CD14-positive monocyte (primary cell): ENCODE measurements at regions not wholly inside any gene's neighbourhood (a gene's known extent, or its start where the extent isn't known, plus 50 kb on each side); places are given as distances from the start of the nearest gene placed in this dataset.

Source experiments
- DNase-seq, 3 donors: peaks; one replicate each; pipeline ENCODE4 v3.0.0-alpha.2; 2011 to 2022
- H2AFZ ChIP-seq: 2 replicates; pipeline ENCODE4 v1.6.0; 2012; ENCODE audit warnings: mild to moderate bottlenecking, low read depth, low read length, inconsistent platforms; ENCODE audit not compliant: insufficient read depth, poor library complexity, severe bottlenecking
- H3K27ac ChIP-seq, 2 donors: 1 replicate in 1 of 2; 2 replicates in 1 of 2; pipeline ENCODE4 v1.5.1; 2012 to 2013; ENCODE audit warnings: low read length in 2 of 2, control low read depth in 1 of 2, inconsistent platforms in 1 of 2, low read depth in 1 of 2, mild to moderate bottlenecking in 1 of 2
- H3K27me3 ChIP-seq, 2 donors: one replicate each; pipeline versions ENCODE4 v1.6.0 to v1.6.1; 2011 to 2013; ENCODE audit warnings: low read length in 2 of 2; ENCODE audit not compliant: control insufficient read depth in 2 of 2, insufficient read depth in 2 of 2
- H3K36me3 ChIP-seq, 2 donors: replicated peaks in 1 of 2; 1 replicate in 1 of 2; 2 replicates in 1 of 2; pipeline versions ENCODE4 v1.5.1 to v1.6.1; 2012 to 2013; ENCODE audit warnings: low read length in 2 of 2, control low read depth in 1 of 2, inconsistent platforms in 1 of 2, mild to moderate bottlenecking in 1 of 2; ENCODE audit not compliant: insufficient read depth in 2 of 2, control insufficient read depth in 1 of 2
- H3K4me1 ChIP-seq, 2 donors: 1 replicate in 1 of 2; 2 replicates in 1 of 2; pipeline versions ENCODE4 v1.5.1 to v1.6.1; 2012 to 2013; ENCODE audit warnings: low read length in 2 of 2, control low read depth in 1 of 2, inconsistent platforms in 1 of 2, mild to moderate bottlenecking in 1 of 2, moderate library complexity in 1 of 2; ENCODE audit not compliant: insufficient read depth in 2 of 2, control insufficient read depth in 1 of 2
- H3K4me2 ChIP-seq: replicated peaks from 2 replicates; pipeline ENCODE3; 2012; ENCODE audit warnings: low read length, moderate library complexity, mild to moderate bottlenecking; ENCODE audit not compliant: poor library complexity, severe bottlenecking; ENCODE audit errors: extremely low read depth
- H3K4me3 ChIP-seq, 3 experiments: fragments of 200-600 bp in 1 of 3; sonication (generic) in 1 of 3; replicated peaks in 1 of 3; 1 replicate in 2 of 3; 2 replicates in 1 of 3; pipeline ENCODE4 v1.5.1; 2011 to 2013; ENCODE audit warnings: low read length in 3 of 3, mild to moderate bottlenecking in 3 of 3, control low read depth in 2 of 3, low read depth in 2 of 3, inconsistent platforms in 1 of 3, moderate library complexity in 1 of 3
- H3K79me2 ChIP-seq: 2 replicates; pipeline ENCODE4 v1.6.0; 2012; ENCODE audit warnings: mild to moderate bottlenecking, control low read depth, inconsistent platforms, low read length, moderate library complexity; ENCODE audit not compliant: insufficient read depth
- H3K9ac ChIP-seq: 2 replicates; pipeline ENCODE4 v1.6.0; 2017; ENCODE audit warnings: low read length, mild to moderate bottlenecking; ENCODE audit not compliant: insufficient read depth, poor library complexity, severe bottlenecking
- H3K9me3 ChIP-seq, 2 donors: replicated peaks in 1 of 2; 1 replicate in 1 of 2; 2 replicates in 1 of 2; pipeline versions ENCODE4 v1.5.1 to v1.6.1; 2012 to 2013; ENCODE audit warnings: low read length in 2 of 2, control low read depth in 1 of 2; ENCODE audit not compliant: control insufficient read depth in 1 of 2, insufficient read depth in 1 of 2
- H4K20me1 ChIP-seq: 2 replicates; pipeline ENCODE4 v1.6.0; 2012; ENCODE audit warnings: mild to moderate bottlenecking, low read length, control low read depth, moderate library complexity; ENCODE audit not compliant: insufficient read depth
- H3K27ac Mint-ChIP-seq, 7 donors: one replicate each; pipeline ENCODE4 v1.8.0; 2020; ENCODE audit warnings: mild to moderate bottlenecking in 7 of 7, mixed read lengths in 7 of 7, moderate library complexity in 6 of 7, inconsistent platforms in 2 of 7
- H3K27me3 Mint-ChIP-seq, 3 donors: one replicate each; pipeline ENCODE4 v1.8.0; 2021 to 2022; ENCODE audit warnings: low read depth in 3 of 3, mild to moderate bottlenecking in 3 of 3, mixed read lengths in 3 of 3, moderate library complexity in 3 of 3, inconsistent platforms in 1 of 3
- H3K36me3 Mint-ChIP-seq, 2 donors: one replicate each; pipeline ENCODE4 v1.8.0; 2020; ENCODE audit warnings: mixed read lengths in 2 of 2, inconsistent platforms in 1 of 2, mild to moderate bottlenecking in 1 of 2
- H3K4me1 Mint-ChIP-seq: one replicate; pipeline ENCODE4 v1.8.0; 2020; ENCODE audit warnings: mild to moderate bottlenecking, mixed read lengths
- H3K4me3 Mint-ChIP-seq, 2 donors: one replicate each; pipeline ENCODE4 v1.8.0; 2020; ENCODE audit warnings: mild to moderate bottlenecking in 2 of 2, mixed read lengths in 2 of 2, moderate library complexity in 1 of 2
- H3K9me3 Mint-ChIP-seq, 7 donors: one replicate each; pipeline ENCODE4 v1.8.0; 2020 to 2022; ENCODE audit warnings: mixed read lengths in 7 of 7, mild to moderate bottlenecking in 6 of 7, moderate library complexity in 6 of 7, inconsistent platforms in 2 of 7
- CTCF ChIP-seq: fragments of 200-600 bp; IDR thresholded peaks from one replicate; pipeline ENCODE4 v1.8.0; 2022; ENCODE audit warnings: antibody characterized with exemption, mild to moderate bottlenecking
- WGBS: methylation state at CpG from one replicate; pipeline ENCODE4 v1.1.5; 2013; ENCODE audit warnings: missing lambda C conversion rate; ENCODE audit not compliant: insufficient coverage; 5-methylcytosine and 5-hydroxymethylcytosine counted together
- intact Hi-C, 2 donors: fragments of 100-400 bp; cut with micrococcal nuclease; formaldehyde crosslinking; loops; one replicate each; pipeline versions ENCODE4 v1.15.0 to v1.15.1; 2023

GRCh38 chr10:111739125-111739873, 444.3 kb downstream of the GPAM start:
- H3K4me2 ChIP-seq, result no peak overlapping the region
- Mint-ChIP-seq H3K4me1 (no peaks in the 10 kb centered on the region), H3K36me3 (no peaks in the 10 kb centered on the region), H3K27ac (no peak overlapping the region), H3K4me3 (no peak overlapping the region), H3K27me3 (no peaks in the 10 kb centered on the region), H3K9me3 (peaks cover 0 to 5% (median 2%) of the 10 kb centered on the region in 7 donors)
- TF ChIP-seq CTCF, result no peak
- no peaks in the 10 kb centered on the region for H3K4me1 ChIP-seq
- no peak overlapping the region for H3K9ac ChIP-seq
- H3K79me2 ChIP-seq, result no peaks in the 10 kb centered on the region
- H3K27ac ChIP-seq, result no peak overlapping the region
- no peak overlapping the region for H3K4me3 ChIP-seq
- intact Hi-C loops, result no loop called here
- H3K36me3 ChIP-seq, result no peaks in the 10 kb centered on the region
- no peaks in the 10 kb centered on the region for H4K20me1 ChIP-seq
- no CpG with 5 or more reads among the region's 6 CpGs for WGBS
- no peak for DNase-seq
- no peak overlapping the region for H2AFZ ChIP-seq
- no peaks in the 10 kb centered on the region for H3K27me3 ChIP-seq
- H3K9me3 ChIP-seq, result no peaks in the 10 kb centered on the region

- H3K79me2 ChIP-seq, result no peaks in the 10 kb centered on the region
- Mint-ChIP-seq H3K4me3 (no peak overlapping the region), H3K27me3 (no peaks in the 10 kb centered on the region), H3K4me1 (no peaks in the 10 kb centered on the region), H3K36me3 (no peaks in the 10 kb centered on the region), H3K27ac (no peak overlapping the region), H3K9me3 (peaks cover 0 to 5% (median 2%) of the 10 kb centered on the region in 7 donors)
- H3K4me3 ChIP-seq, result no peak overlapping the region
- intact Hi-C loops, result no loop called here
- H3K4me2 ChIP-seq, result no peak overlapping the region
- no CpG with 5 or more reads among the region's 1 CpG for WGBS
- DNase-seq, result no peak
- no peak for TF ChIP-seq CTCF
- H3K9me3 ChIP-seq, result no peaks in the 10 kb centered on the region
- no peaks in the 10 kb centered on the region for H4K20me1 ChIP-seq
- no peak overlapping the region for H3K9ac ChIP-seq
- H2AFZ ChIP-seq, result no peak overlapping the region
- no peaks in the 10 kb centered on the region for H3K27me3 ChIP-seq
- H3K4me1 ChIP-seq, result no peaks in the 10 kb centered on the region
- H3K27ac ChIP-seq, result no peak overlapping the region
- no peaks in the 10 kb centered on the region for H3K36me3 ChIP-seq
These were observed 443.8 kb downstream of the GPAM start for GRCh38 chr10:111739874-111740139.
